Duodenal mucosa (tissue), 2 donors: ENCODE measurements at regions not wholly inside any gene's neighbourhood (a gene's known extent, or its start where the extent isn't known, plus 50 kb on each side); places are given as distances from the start of the nearest gene placed in this dataset.

Source experiments
- H3K27ac ChIP-seq: one replicate; pipeline ENCODE4 v1.7.0; 2013; ENCODE audit warnings: low read depth, low read length
- H3K27me3 ChIP-seq, 2 donors: one replicate each; pipeline ENCODE4 v1.7.0; 2013; ENCODE audit warnings: low read length in 2 of 2, control low read depth in 1 of 2; ENCODE audit not compliant: insufficient read depth in 2 of 2, control insufficient read depth in 1 of 2
- H3K36me3 ChIP-seq, 2 donors: one replicate each; pipeline ENCODE4 v1.7.0; 2013; ENCODE audit warnings: low read length in 2 of 2, control low read depth in 1 of 2; ENCODE audit not compliant: insufficient read depth in 2 of 2, control insufficient read depth in 1 of 2
- H3K4me1 ChIP-seq, 2 donors: one replicate each; pipeline ENCODE4 v1.7.0; 2013; ENCODE audit warnings: low read length in 2 of 2, control low read depth in 1 of 2; ENCODE audit not compliant: insufficient read depth in 2 of 2, control insufficient read depth in 1 of 2
- H3K4me3 ChIP-seq, 2 donors: one replicate each; pipeline ENCODE4 v1.7.0; 2013; ENCODE audit warnings: low read length in 2 of 2, low read depth in 1 of 2
- H3K9ac ChIP-seq, 2 donors: one replicate each; pipeline ENCODE4 v1.7.0; 2013; ENCODE audit warnings: low read length in 2 of 2, low read depth in 1 of 2
- H3K9me3 ChIP-seq, 2 donors: one replicate each; pipeline ENCODE4 v1.7.0; 2013; ENCODE audit warnings: low read length in 2 of 2, control low read depth in 1 of 2; ENCODE audit not compliant: control insufficient read depth in 1 of 2

DNA sequence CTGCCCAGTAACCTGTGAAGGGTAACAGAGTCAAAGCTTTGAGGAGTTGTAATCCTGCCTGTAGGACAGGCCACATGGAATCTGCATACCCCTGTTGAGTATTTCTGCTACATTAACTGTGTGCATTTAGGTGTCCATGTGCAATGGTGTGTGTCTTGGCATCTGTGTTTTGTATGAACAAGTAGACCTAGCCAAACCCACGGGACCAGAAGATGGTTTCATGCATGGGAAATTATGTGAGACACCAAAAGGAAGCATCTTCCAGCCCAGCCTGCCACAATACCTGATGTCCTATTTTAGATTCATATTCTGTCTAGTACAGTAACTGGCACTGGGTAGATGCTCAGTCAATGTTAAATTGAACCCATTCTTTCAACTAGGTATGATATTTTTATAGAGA, 70.8 kb upstream of the KCND3 start:
- Histone ChIP-seq H3K4me1 (no peaks in the 10 kb centered on the region), H3K4me3 (no peak overlapping the region), H3K9ac (no peak overlapping the region), H3K9me3 (no peaks in the 10 kb centered on the region), H3K27me3 (peaks cover 0 to 4% of the 10 kb centered on the region in 2 donors), H3K36me3 (no peaks in the 10 kb centered on the region), H3K27ac (no peak overlapping the region)

DNA sequence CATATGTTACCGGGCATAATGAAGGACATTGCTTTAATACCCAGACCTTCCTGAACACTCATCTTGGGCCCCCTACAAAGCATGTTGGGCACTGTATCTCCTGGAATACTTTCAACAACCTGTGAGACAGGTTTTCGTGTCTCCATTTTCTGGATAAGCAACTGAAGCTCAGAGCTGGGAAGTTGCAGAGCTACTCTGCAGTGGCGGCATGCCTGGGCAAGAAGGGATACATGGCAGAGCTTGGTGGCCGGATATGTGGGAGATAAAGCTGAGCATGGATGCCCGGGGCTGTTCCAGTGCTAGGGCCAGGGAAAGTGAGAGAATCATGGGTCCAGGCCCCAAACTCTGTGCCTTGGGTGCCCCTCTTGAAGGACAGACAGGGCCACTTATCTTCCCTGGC, 71.6 kb upstream of the KCND3 start:
- no peak overlapping the region for H3K4me3 ChIP-seq
- no peak overlapping the region for H3K9ac ChIP-seq
- H3K9me3 ChIP-seq, result no peaks in the 10 kb centered on the region
- H3K27ac ChIP-seq, result no peak overlapping the region
- no peaks in the 10 kb centered on the region for H3K4me1 ChIP-seq
- no peaks in the 10 kb centered on the region for H3K36me3 ChIP-seq
- H3K27me3 ChIP-seq, result peaks cover 0 to 4% of the 10 kb centered on the region in 2 donors

DNA sequence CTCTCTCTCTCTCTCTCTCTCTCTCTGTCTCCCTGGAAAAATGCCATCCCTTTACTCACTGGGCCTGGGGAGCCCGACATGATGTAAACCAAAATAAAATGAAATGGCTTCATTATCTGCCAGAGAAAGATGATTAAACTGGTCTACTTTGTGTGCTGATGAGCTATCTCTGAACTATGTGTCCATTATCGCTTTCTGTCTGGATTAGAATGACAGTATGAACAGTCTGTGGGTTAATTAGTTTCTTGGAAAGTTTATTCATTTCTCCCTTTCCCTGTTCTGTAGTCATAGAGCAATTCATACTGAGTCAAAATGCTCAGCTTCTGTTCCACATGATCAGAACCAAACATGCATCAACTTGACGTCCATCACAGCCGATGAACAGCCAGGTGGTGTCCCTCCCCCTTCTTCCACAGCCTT, 72.4 kb upstream of the KCND3 start:
- H3K4me1 ChIP-seq, result no peaks in the 10 kb centered on the region
- no peaks in the 10 kb centered on the region for H3K9me3 ChIP-seq
- no peak overlapping the region for H3K4me3 ChIP-seq
- H3K9ac ChIP-seq, result no peak overlapping the region
- no peaks in the 10 kb centered on the region for H3K27me3 ChIP-seq
- no peak overlapping the region for H3K27ac ChIP-seq
- H3K36me3 ChIP-seq, result no peaks in the 10 kb centered on the region

DNA sequence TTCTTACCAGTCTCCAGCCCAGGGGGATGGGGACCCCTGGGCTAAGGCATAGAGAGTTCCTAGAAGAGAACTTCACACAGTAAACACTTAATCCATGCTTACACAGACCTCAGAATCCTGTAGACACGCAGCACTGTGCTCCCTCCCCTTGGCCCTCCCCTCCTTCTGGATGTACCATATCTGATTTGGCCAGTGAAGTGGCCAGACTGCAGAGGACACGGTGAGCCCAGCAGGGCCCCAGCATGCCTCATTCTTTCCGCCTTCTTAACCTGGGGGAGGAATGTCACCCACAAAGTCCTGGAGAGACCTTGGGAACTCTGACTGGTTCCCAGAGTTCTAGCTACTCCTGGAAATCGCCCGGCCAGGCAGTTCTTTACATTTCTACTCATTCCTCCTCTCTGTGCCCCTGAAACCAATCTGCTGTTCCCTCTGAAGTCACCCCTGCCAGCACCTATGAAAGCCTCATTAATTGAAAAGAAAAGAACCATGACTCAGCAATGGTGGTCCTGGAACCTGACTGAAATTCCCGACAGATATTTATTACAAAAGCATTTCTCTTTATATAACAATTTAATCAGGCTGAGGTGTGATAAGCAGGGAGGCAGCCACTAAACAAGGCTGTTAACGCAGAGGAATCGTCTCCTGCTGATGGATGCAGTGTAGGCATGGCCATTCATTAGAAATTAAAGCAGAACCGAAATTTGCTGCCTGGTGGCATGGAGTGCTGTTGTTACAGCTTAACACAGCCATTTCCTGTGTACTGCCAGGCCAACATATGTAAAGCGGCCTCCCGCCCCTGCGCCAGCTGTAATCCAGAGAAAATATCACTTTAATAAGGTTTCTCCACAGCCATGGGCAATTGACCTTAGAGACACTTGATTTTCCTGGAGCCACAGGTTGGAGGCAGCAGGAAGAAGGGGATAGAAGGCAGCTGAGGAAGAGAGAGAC, 74.6 kb upstream of the KCND3 start:
- H3K4me1 ChIP-seq, result no peaks in the 10 kb centered on the region
- H3K4me3 ChIP-seq, result no peak overlapping the region
- no peak overlapping the region for H3K27ac ChIP-seq
- no peaks in the 10 kb centered on the region for H3K36me3 ChIP-seq
- H3K27me3 ChIP-seq, result no peaks in the 10 kb centered on the region
- no peaks in the 10 kb centered on the region for H3K9me3 ChIP-seq
- H3K9ac ChIP-seq, result no peak overlapping the region

DNA sequence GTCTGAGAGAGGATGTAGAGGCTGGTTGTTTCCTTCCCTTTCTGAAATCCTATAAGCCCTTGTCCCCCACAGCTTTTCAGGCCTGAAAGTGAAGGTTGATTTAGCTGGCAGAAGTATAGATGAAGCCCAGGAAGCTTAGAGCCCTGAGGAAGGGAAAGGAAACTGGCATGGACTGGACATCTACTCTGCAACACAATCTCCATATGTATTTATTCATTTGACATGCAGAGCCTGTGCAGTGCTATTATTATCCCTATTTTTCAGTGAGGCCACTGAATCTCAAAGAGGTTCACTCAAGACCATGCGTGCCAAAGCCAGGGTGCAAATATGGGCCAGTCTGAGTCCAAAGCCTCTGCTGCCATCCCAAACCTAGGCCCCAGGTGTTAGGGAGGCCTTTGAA, 78.5 kb upstream of the KCND3 start:
- Histone ChIP-seq H3K9ac (no peak overlapping the region), H3K27ac (no peak overlapping the region), H3K36me3 (no peaks in the 10 kb centered on the region), H3K9me3 (no peaks in the 10 kb centered on the region), H3K4me1 (no peaks in the 10 kb centered on the region), H3K4me3 (no peak overlapping the region), H3K27me3 (no peaks in the 10 kb centered on the region)

- Histone ChIP-seq H3K36me3 (no peaks in the 10 kb centered on the region), H3K4me1 (no peaks in the 10 kb centered on the region), H3K27ac (no peak overlapping the region), H3K4me3 (no peak overlapping the region), H3K27me3 (no peaks in the 10 kb centered on the region), H3K9ac (no peak overlapping the region), H3K9me3 (no peaks in the 10 kb centered on the region)
Measured at GRCh38 chr1:112070677-112071076, 81.2 kb upstream of the KCND3 start.

GRCh38 chr1:112074711-112075110, 85.2 kb upstream of the KCND3 start:
- H3K9ac ChIP-seq, result no peak overlapping the region
- H3K36me3 ChIP-seq, result no peaks in the 10 kb centered on the region
- H3K27ac ChIP-seq, result no peak overlapping the region
- H3K27me3 ChIP-seq, result no peaks in the 10 kb centered on the region
- H3K9me3 ChIP-seq, result no peaks in the 10 kb centered on the region
- no peak overlapping the region for H3K4me3 ChIP-seq
- no peaks in the 10 kb centered on the region for H3K4me1 ChIP-seq

DNA sequence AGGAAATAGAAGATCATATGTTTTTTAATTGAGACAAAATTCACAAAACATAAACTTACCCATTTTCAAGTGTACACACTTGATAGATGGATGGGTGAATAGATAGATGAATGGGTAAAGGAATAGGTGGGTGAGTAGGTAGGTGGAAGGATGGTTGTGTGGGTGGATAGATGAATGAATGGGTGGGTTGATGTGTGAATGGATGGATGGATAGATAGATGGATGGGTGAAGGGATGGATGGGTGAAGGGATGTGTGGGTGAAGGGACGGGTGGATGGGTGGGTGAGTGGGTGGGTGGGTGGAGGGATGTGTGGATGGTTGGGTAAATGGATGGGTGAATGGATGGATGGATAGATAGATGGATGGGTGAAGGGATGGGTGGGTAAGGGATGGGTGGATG, 86.1 kb upstream of the KCND3 start:
- Histone ChIP-seq H3K27me3 (no peaks in the 10 kb centered on the region), H3K27ac (no peak overlapping the region), H3K9me3 (no peaks in the 10 kb centered on the region), H3K4me3 (no peak overlapping the region), H3K36me3 (no peaks in the 10 kb centered on the region), H3K4me1 (no peaks in the 10 kb centered on the region), H3K9ac (no peak overlapping the region)

DNA sequence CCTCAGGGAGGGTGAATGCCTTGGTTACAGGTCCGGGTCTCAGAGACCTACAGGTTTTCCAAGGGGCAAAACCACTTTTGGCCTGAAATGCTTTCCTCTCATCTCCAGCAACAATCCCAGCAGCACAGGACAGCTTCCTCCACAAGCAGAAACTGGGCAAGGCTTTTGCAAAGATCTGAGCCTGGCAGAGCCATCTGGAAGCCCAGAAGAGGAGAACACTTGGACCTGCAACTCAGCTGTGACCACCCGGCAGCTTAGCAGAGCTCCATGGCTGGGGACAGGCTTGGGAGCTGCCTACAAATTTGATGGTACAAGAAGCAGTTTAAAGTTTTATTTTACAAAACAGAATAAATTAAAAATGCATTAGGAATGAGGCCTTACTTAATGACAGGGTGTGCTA, 90.0 kb upstream of the KCND3 start:
- Histone ChIP-seq H3K36me3 (no peaks in the 10 kb centered on the region), H3K9ac (no peak overlapping the region), H3K27ac (no peak overlapping the region)

DNA sequence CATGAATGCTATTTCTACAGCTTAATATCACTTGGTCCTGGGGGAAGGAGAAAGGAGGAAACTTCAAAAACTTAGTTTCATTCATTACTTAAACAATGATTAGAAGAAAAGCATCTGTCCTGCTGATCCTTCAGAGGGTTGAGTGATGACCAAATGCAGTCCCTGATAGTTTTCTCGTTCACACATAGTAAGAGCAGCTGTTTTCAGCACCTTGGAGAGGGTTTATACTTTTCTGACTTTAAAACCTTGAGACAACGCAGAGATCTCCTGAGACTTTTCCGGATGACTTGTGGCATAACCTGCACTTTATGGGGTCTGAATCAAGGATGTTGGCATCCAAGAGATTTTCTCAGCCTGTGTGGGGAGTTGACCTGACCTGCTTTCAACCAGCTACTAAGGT, 94.0 kb upstream of the KCND3 start:
- H3K27ac ChIP-seq, result no peak overlapping the region
- no peak overlapping the region for H3K9ac ChIP-seq
- H3K27me3 ChIP-seq, result no peaks in the 10 kb centered on the region
- H3K4me1 ChIP-seq, result no peaks in the 10 kb centered on the region
- H3K36me3 ChIP-seq, result no peaks in the 10 kb centered on the region
- H3K4me3 ChIP-seq, result no peak overlapping the region
- no peaks in the 10 kb centered on the region for H3K9me3 ChIP-seq

More for the DNA sequence above, 90.0 kb upstream of the KCND3 start:
- no peaks in the 10 kb centered on the region for H3K4me1 ChIP-seq
- no peaks in the 10 kb centered on the region for H3K27me3 ChIP-seq
- no peak overlapping the region for H3K4me3 ChIP-seq
- H3K9me3 ChIP-seq, result no peaks in the 10 kb centered on the region
